K562 (cell line): ENCODE measurements at regions not wholly inside any gene's neighbourhood (a gene's known extent, or its start where the extent isn't known, plus 50 kb on each side); places are given as distances from the start of the nearest gene placed in this dataset.

Experiments
- ARID2 ChIP-seq: fragments of 450-650 bp; IDR thresholded peaks from 2 replicates; pipeline ENCODE4 v1.6.1; 2017; ENCODE audit warnings: antibody characterized with exemption, mild to moderate bottlenecking
- ATF7 ChIP-seq: fragments of 450-650 bp; IDR thresholded peaks from 2 replicates; pipeline ENCODE4 v1.7.1; 2014; ENCODE audit warnings: mild to moderate bottlenecking, moderate library complexity
- BCL6 ChIP-seq: fragments of 250-450 bp; sonication (Bioruptor Pico); IDR thresholded peaks from 2 replicates; pipeline ENCODE4 v1.4.0; 2020
- BDP1 ChIP-seq: IDR thresholded peaks from 3 replicates; pipeline ENCODE4 v1.6.1; 2011; ENCODE audit not compliant: insufficient read length, insufficient read depth
- DDX20 ChIP-seq: fragments of 450-650 bp; IDR thresholded peaks from 2 replicates; pipeline ENCODE4 v1.6.1; 2016; ENCODE audit warnings: missing genetic modification characterization, low read depth, mild to moderate bottlenecking, missing compliant biosample characterization, moderate library complexity
- DIDO1 ChIP-seq: fragments of 450-650 bp; IDR thresholded peaks from 2 replicates; pipeline ENCODE4 v1.6.1; 2016; ENCODE audit warnings: low read depth, missing biosample characterization, missing genetic modification characterization
- ELK1 ChIP-seq: sonication (generic); formaldehyde crosslinking; IDR thresholded peaks from 2 replicates; pipeline ENCODE4 v1.8.1; 2022; ENCODE audit warnings: missing genetic modification reagents
- HMG20A ChIP-seq: fragments of 450-650 bp; formaldehyde crosslinking; conservative IDR thresholded peaks from 2 replicates; pipeline ENCODE4 v1.4.0; 2020; ENCODE audit warnings: mild to moderate bottlenecking, mixed read lengths
- KAT7 ChIP-seq: sonication (generic); formaldehyde crosslinking; IDR thresholded peaks from 2 replicates; pipeline ENCODE4 v1.8.0; 2022; ENCODE audit warnings: missing genetic modification reagents, mild to moderate bottlenecking, borderline replicate concordance
- KDM1A ChIP-seq, 2 experiments: fragments of 450-650 bp; IDR thresholded peaks; 2 replicates each; pipeline ENCODE4 v1.6.1; 2016; ENCODE audit warnings: mild to moderate bottlenecking in 2 of 2
- MNT ChIP-seq, 2 experiments: fragments of 450-650 bp; conservative IDR thresholded peaks; 2 replicates each; pipeline ENCODE4 v1.6.1; 2017; ENCODE audit warnings: mild to moderate bottlenecking in 2 of 2, moderate library complexity in 2 of 2
- MYNN ChIP-seq, 2 experiments: sonication (generic); formaldehyde crosslinking in 1 of 2; IDR thresholded peaks; 2 replicates each; pipeline versions ENCODE4 v1.5.0 to v1.6.1; 2016 to 2020; ENCODE audit warnings: antibody characterized with exemption in 1 of 2, missing genetic modification reagents in 1 of 2
- NCOA4 ChIP-seq: fragments of 450-650 bp; IDR thresholded peaks from 2 replicates; pipeline ENCODE4 v1.6.1; 2018; ENCODE audit warnings: mild to moderate bottlenecking; ENCODE audit not compliant: partially characterized antibody
- NFE2 ChIP-seq: IDR thresholded peaks from 2 replicates; pipeline ENCODE4 v1.6.1; 2014; ENCODE audit warnings: antibody characterized with exemption, low read depth
- REST ChIP-seq, 2 experiments: fragments of 450-650 bp; formaldehyde crosslinking in 1 of 2; IDR thresholded peaks; 2 replicates each; pipeline versions ENCODE4 v1.4.0 to v1.6.1; 2014 to 2020; ENCODE audit warnings: mild to moderate bottlenecking in 2 of 2, borderline replicate concordance in 1 of 2, low read depth in 1 of 2
- SMAD4 ChIP-seq: fragments of 250-450 bp; sonication (Bioruptor Pico); conservative IDR thresholded peaks from 2 replicates; pipeline ENCODE4 v1.8.0; 2021; ENCODE audit warnings: inconsistent platforms, mild to moderate bottlenecking, moderate library complexity
- ZC3H4 ChIP-seq: sonication (generic); formaldehyde crosslinking; IDR thresholded peaks from 2 replicates; pipeline ENCODE4 v1.9.0; 2021; ENCODE audit warnings: missing genetic modification reagents, borderline replicate concordance
- ZFPM2 ChIP-seq: fragments of 250-450 bp; sonication (Bioruptor Pico); IDR thresholded peaks from 2 replicates; pipeline ENCODE4 v1.5.1; 2022; ENCODE audit warnings: mild to moderate bottlenecking
- ZNF121 ChIP-seq: sonication (generic); formaldehyde crosslinking; conservative IDR thresholded peaks from 2 replicates; pipeline ENCODE4 v1.8.0; 2022; ENCODE audit warnings: missing genetic modification reagents
- ZNF766 ChIP-seq: fragments of 200-800 bp; sonication (Bioruptor generic); conservative IDR thresholded peaks from 2 replicates; pipeline ENCODE4 v1.6.1; 2016; ENCODE audit warnings: missing genetic modification characterization, missing compliant biosample characterization
- ZNF780A ChIP-seq: fragments of 250-450 bp; sonication (Bioruptor Pico); IDR thresholded peaks from 2 replicates; pipeline ENCODE4 v1.5.0; 2021; ENCODE audit warnings: mild to moderate bottlenecking

- TF ChIP-seq HMG20A, result no peak
- peak; percentile 65; the same call in 1 of the 2 replicates for TF ChIP-seq ATF7
- peak; percentile 54; the same call in 1 of the 2 replicates for TF ChIP-seq ZNF766
- TF ChIP-seq BCL6 (CRISPR knock-in tag), result no peak
- no peak for TF ChIP-seq REST (IDR thresholded peaks at IDR 0.05; ENCODE audit: borderline replicate concordance)
- TF ChIP-seq REST (CRISPR knock-in tag; IDR thresholded peaks at IDR 0.05; ENCODE audit: low read depth), result no peak
- 0 out of 2 replicates have a peak, but pooled peaks have one; percentile 43 for TF ChIP-seq SMAD4 (CRISPR knock-in tag)
- no peak for TF ChIP-seq DDX20
- TF ChIP-seq ZNF780A (CRISPR knock-in tag), result no peak
- TF ChIP-seq DIDO1, result no peak
- no peak for TF ChIP-seq MYNN (IDR thresholded peaks at IDR 0.05)
- TF ChIP-seq MYNN (CRISPR knock-in tag; IDR thresholded peaks at IDR 0.05), result no peak
- no peak for TF ChIP-seq ZC3H4 (CRISPR knock-in tag)
- no peak for TF ChIP-seq BDP1
- no peak for TF ChIP-seq KAT7 (CRISPR knock-in tag)
- no peak for TF ChIP-seq MNT (conservative IDR thresholded peaks at IDR 0.05)
- TF ChIP-seq ARID2, result no peak
- no peak for TF ChIP-seq NCOA4
- TF ChIP-seq ZNF121 (CRISPR knock-in tag), result no peak
- TF ChIP-seq ZFPM2 (CRISPR knock-in tag), result no peak
- TF ChIP-seq ELK1, result no peak
- TF ChIP-seq KDM1A (IDR thresholded peaks at IDR 0.05), result no peak
- TF ChIP-seq NFE2, result peak; percentile 72
Observed at GRCh38 chr7:153415632-153416031, 636.6 kb upstream of the DPP6 start (continued).
